Panc1 (cell line): ENCODE measurements at regions not wholly inside any gene's neighbourhood (a gene's known extent, or its start where the extent isn't known, plus 50 kb on each side); places are given as distances from the start of the nearest gene placed in this dataset.

Source experiments
- ATAC-seq: fragments of 200-7000 bp; cut with Tn5 transposase; 2 replicates; pipeline ENCODE4 v1.9.1; 2020; ENCODE audit warnings: mild to moderate bottlenecking, moderate library complexity
- BruUV-seq: library from RNA; stranded (reverse); fragments of 400-500 nt; replicated peaks from 2 replicates; lab custom pipeline; 2021; lab: Mats Ljungman, UMichigan
- CTCF ChIA-PET: fragments of 300-600 bp; sonication (Branson Sonifier 250); formaldehyde crosslinking; loops from one replicate; lab custom pipeline; 2022; ENCODE audit warnings: antibody characterized with exemption; lab: Charles Lee
- POLR2A ChIA-PET: fragments of 300-600 bp; sonication (Branson Sonifier 250); formaldehyde crosslinking; loops from one replicate; lab custom pipeline; 2022; ENCODE audit warnings: antibody characterized with exemption; lab: Charles Lee
- DNase-seq: peaks from one replicate; pipeline ENCODE4 v3.0.0-alpha.2; 2010; ENCODE audit warnings: low read depth, low spot score
- H3K27ac ChIP-seq: 2 replicates; pipeline ENCODE4 v1.5.1; 2011; ENCODE audit warnings: mild to moderate bottlenecking, low read length, inconsistent platforms
- H3K27me3 ChIP-seq: fragments of 200-500 bp; sonication (Bioruptor generic); 2 replicates; pipeline ENCODE4 v1.6.0; 2014; ENCODE audit warnings: low read length, inconsistent platforms; ENCODE audit not compliant: control insufficient read depth, insufficient read depth
- H3K36me3 ChIP-seq: fragments of 200-500 bp; sonication (Bioruptor generic); 2 replicates; pipeline ENCODE4 v1.5.1; 2014; ENCODE audit warnings: inconsistent platforms, mild to moderate bottlenecking, low read length, moderate library complexity; ENCODE audit not compliant: control insufficient read depth, insufficient read depth
- H3K4me1 ChIP-seq: 2 replicates; pipeline ENCODE4 v1.5.1; 2011; ENCODE audit warnings: inconsistent platforms, mild to moderate bottlenecking, low read length, moderate library complexity; ENCODE audit not compliant: control insufficient read depth, insufficient read depth
- H3K4me3 ChIP-seq, 2 experiments: 2 replicates each; pipeline ENCODE4 v1.5.1; 2011 to 2012; ENCODE audit warnings: low read depth in 2 of 2, low read length in 2 of 2, mild to moderate bottlenecking in 2 of 2, inconsistent platforms in 1 of 2, moderate library complexity in 1 of 2
- H3K9me3 ChIP-seq: fragments of 200-500 bp; sonication (Bioruptor generic); 2 replicates; pipeline ENCODE4 v1.5.1; 2014; ENCODE audit warnings: low read depth, mild to moderate bottlenecking, inconsistent platforms, low read length, moderate library complexity; ENCODE audit not compliant: control insufficient read depth, insufficient read depth
- CTCF ChIP-seq: fragments of 450-650 bp; IDR thresholded peaks from 2 replicates; pipeline ENCODE4 v1.5.1; 2017; ENCODE audit warnings: mild to moderate bottlenecking
- POLR2AphosphoS5 ChIP-seq: IDR thresholded peaks from 2 replicates; pipeline ENCODE4 v1.6.1; 2012; ENCODE audit warnings: mild to moderate bottlenecking, low read depth, low read length, moderate library complexity
- REST ChIP-seq, 2 experiments: IDR thresholded peaks; 2 replicates each; pipeline ENCODE4 v1.6.1; 2011 to 2012; ENCODE audit warnings: low read depth in 2 of 2, control low read depth in 1 of 2, low read length in 1 of 2, mild to moderate bottlenecking in 1 of 2, moderate library complexity in 1 of 2; ENCODE audit not compliant: insufficient read depth in 1 of 2
- SIN3A ChIP-seq: IDR thresholded peaks from 2 replicates; pipeline ENCODE4 v1.6.1; 2012; ENCODE audit warnings: low read depth, mild to moderate bottlenecking, low read length, moderate library complexity, borderline replicate concordance; ENCODE audit not compliant: insufficient read depth
- TCF7L2 ChIP-seq: IDR thresholded peaks from 2 replicates; pipeline ENCODE4 v1.6.1; 2011; ENCODE audit warnings: mild to moderate bottlenecking, low read depth, low read length, inconsistent platforms
- in situ Hi-C: cut with HindIII; loops from 2 replicates; pipeline ENCODE4 v1.10.0; 2016; ENCODE audit warnings: low sequenced_read_pairs, low pct_unique_long_range_greater_than_20kb
- intact Hi-C: fragments of 100-400 bp; cut with micrococcal nuclease; formaldehyde crosslinking; loops from one replicate; pipeline ENCODE4 v1.10.0; 2022; ENCODE audit not compliant: unreplicated experiment

- DNase-seq (no peak), ATAC-seq (no peak)
- no peak for TF ChIP-seq REST (IDR thresholded peaks at IDR 0.05; ENCODE audit: insufficient read depth in 1 of 2, low read depth in 2 of 2, low read length in 1 of 2)
- TF ChIP-seq SIN3A = no peak
- no peak for TF ChIP-seq TCF7L2
- TF ChIP-seq POLR2AphosphoS5 = no peak
- TF ChIP-seq CTCF = no peak
- H3K27ac ChIP-seq = no peak overlapping the region
- no TSS peak for BruUV-seq
- H3K4me3 ChIP-seq = no peak overlapping the region
- ChIA-PET POLR2A (no interaction called here), CTCF (no interaction called here)
- H3K27me3 ChIP-seq = no peaks in the 10 kb centered on the region; the same call in 1 of the 2 replicates
- H3K9me3 ChIP-seq = no peaks in the 10 kb centered on the region
- H3K4me1 ChIP-seq = no peaks in the 10 kb centered on the region; the same call in 1 of the 2 replicates
- in situ Hi-C loops = no loop called here
- H3K36me3 ChIP-seq = no peaks in the 10 kb centered on the region
- intact Hi-C loops = no loop called here
Measured at GRCh38 chr7:131721660-131722059, 165.2 kb upstream of the PODXL start.

- no peak for ATAC-seq
- in situ Hi-C loops = no loop called here
- Histone ChIP-seq H3K27me3 (no peaks in the 10 kb centered on the region), H3K27ac (no peak overlapping the region), H3K4me3 (no peak overlapping the region), H3K36me3 (no peaks in the 10 kb centered on the region), H3K4me1 (no peaks in the 10 kb centered on the region; the same call in 1 of the 2 replicates), H3K9me3 (no peaks in the 10 kb centered on the region)
- no TSS peak for BruUV-seq
- ChIA-PET CTCF (no interaction called here), POLR2A (no interaction called here)
- intact Hi-C loops = no loop called here
- TF ChIP-seq POLR2AphosphoS5 (no peak), CTCF (no peak), SIN3A (no peak), TCF7L2 (no peak), REST (IDR thresholded peaks at IDR 0.05; ENCODE audit: insufficient read depth in 1 of 2, low read depth in 2 of 2, low read length in 1 of 2) (no peak)
- no peak for DNase-seq
Measured at GRCh38 chr7:131720703-131721102, 164.3 kb upstream of the PODXL start.
